GM19043 (cell line): ENCODE measurements at regions not wholly inside any gene's neighbourhood (a gene's known extent, or its start where the extent isn't known, plus 50 kb on each side); places are given as distances from the start of the nearest gene placed in this dataset.

Source experiments
- ATAC-seq: cut with Tn5 transposase; IDR thresholded peaks from one replicate; pipeline ENCODE4 v1.9.1; 2021; ENCODE audit warnings: low read depth; ENCODE audit not compliant: unreplicated experiment

- no peak for ATAC-seq
These were observed 462.2 kb upstream of the MKI67 start for GRCh38 chr10:128588402-128588801.

DNA sequence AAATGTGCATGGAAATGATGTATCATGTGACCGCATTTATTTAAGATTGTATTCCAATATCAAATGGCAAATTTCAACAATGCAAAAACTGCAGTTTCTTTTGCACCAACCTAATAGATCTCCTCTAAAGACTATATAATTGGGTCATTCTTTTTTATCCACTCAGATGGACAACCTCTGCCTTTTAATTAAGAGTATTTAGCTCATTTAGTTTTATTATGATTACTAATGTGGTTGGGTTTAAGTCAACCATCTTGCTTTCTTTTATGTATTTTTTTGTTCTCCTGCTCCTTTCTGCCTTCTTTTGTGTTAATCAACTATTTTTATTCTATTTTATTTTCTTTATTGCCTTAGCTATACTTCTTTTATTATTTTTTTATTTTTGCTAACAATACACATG is 468.5 kb upstream of the MKI67 start:
- ATAC-seq: no peak

- no peak for ATAC-seq
These were observed 470.7 kb upstream of the MKI67 start for GRCh38 chr10:128596906-128597305.

GRCh38 chr10:128599030-128599429 is 472.8 kb upstream of the MKI67 start:
- no peak for ATAC-seq

DNA sequence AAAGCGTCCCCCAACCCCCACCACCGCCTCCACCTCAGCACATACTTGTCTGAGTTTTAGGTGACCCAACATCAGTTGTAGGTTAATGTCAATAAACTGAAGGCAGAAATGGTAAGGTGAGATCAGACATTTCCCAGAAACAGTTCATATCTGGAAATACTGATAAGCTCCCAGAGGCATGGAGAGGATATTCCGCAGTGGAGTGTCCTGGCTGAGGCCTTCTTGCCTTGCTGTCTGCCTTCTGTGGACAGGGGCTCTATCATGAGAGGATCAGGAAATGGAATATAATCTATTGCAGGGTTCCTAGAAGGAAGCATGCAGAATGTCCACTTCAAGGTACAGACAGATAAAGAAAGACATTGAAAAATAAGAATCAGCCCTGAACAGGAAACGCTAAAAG is 473.3 kb upstream of the MKI67 start:
- no peak for ATAC-seq

- ATAC-seq: no peak
These were observed 476.0 kb upstream of the MKI67 start for GRCh38 chr10:128602183-128602582.

- no peak for ATAC-seq
These were observed 477.8 kb upstream of the MKI67 start for GRCh38 chr10:128604025-128604424.

GRCh38 chr10:128605180-128605579 is 479.0 kb upstream of the MKI67 start:
- no peak for ATAC-seq

GRCh38 chr10:128606055-128606454 is 479.8 kb upstream of the MKI67 start:
- ATAC-seq: no peak

- no peak for ATAC-seq
These were observed 482.6 kb upstream of the MKI67 start for GRCh38 chr10:128608791-128609190.

- no peak for ATAC-seq
These were observed 483.2 kb upstream of the MKI67 start for GRCh38 chr10:128609460-128609859.

DNA sequence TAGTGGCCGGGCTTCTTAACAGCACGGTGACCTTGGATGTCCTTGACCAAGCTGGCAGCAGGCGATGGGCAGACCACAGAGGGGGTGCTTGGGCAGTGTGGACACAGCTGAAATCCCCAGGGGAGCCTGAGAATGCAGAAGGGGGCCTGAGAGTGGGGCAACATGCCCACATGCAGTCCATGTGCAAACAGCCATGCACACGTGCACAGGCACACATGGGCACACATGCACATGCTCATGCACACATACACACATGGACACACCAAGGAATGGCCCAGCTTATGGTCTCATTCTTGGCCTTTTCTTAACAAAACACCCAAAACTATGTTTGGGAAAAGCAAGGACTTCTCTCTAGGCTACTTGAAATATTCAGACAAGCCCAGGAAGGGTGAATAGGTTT is 483.9 kb upstream of the MKI67 start:
- ATAC-seq: no peak

DNA sequence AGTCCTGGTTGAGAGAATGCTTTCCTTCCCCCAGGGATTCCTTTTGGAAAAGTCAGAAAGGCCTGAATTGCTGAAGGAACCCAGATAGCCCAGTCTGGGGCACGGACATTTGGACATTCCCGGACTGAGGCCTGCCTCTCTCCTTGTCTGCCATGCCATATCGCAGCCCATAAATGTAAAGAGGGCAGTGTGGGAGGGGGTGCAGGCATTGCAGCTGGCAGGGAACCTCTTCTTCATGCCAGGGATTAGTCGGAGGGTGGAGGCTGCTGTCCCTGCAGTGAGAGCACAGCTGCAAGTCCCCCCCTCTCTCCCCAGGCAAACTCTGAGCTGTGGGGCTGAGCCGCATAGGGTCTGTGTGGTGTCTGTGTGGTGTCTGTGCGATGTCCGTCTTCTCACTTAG is 486.0 kb upstream of the MKI67 start:
- ATAC-seq: no peak

- ATAC-seq: no peak
These were observed 486.4 kb upstream of the MKI67 start for GRCh38 chr10:128612631-128613030.

DNA sequence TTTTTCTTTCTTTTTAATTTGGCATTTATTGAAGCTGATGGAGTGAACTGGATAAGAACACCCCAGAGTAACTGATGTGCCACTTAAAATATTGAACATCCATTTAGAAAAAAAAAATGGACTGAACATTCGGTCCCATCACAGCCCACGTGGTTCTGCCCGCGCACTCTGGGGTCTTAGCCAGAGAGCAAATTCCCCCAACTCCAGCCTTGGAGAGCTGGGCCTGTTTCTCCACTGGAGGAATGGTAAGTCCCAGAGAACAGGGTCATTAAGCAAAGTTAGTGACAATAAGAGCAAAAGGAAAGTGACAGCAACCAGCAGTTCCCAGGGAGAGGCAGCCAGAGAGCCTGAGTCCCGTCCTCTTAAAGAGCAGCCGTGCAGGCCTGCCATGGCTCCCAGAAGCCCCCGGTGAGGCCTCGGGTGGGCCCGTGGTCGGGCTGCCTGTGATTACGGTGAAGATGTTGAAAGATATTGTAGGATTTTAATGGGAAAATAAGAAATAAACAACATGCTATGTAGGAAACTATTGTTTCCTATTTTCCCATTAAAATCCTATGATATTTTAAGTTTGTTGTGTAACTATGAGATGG is 487.9 kb upstream of the MKI67 start:
- no peak for ATAC-seq

GRCh38 chr10:128614802-128615553 is 488.8 kb upstream of the MKI67 start:
- no peak for ATAC-seq

DNA sequence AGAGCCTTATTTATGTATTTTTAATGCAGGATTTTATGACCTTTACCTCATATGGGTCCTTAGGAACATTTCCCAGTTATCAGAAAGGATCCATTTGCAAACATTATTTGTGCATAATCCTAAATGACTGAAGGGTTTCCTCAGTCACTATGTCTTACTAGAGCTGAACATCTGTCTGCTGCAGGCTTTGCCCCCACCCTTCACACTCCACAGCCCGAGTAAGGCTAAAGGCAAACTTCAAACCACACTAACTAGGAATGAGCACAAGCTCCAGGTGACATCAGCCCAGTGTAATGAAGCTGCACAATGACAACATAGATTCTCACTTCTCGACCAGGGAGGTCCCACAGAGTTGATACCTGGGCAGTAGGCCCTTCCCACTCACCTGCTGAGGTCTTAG is 491.3 kb upstream of the MKI67 start:
- ATAC-seq: no peak

DNA sequence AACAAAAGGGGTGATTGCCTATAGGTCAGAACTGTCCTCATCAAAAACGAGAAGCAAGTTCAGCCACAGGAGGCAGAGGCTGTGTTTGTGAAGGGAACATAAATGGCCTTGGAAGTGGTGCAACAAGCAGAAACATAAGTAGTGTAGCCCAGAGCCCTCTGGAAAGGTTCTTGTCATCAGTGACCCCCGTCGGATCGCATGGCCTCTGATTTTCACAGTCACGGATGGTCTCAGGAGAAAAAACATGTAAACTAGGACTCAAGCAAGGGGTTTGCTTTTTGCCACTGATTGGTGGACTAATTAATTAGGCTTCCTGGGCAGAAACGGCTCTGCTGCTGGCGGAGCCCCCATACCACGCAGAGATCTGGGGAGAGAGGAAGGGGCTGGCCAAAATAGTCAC is 496.5 kb upstream of the MKI67 start:
- no peak for ATAC-seq

GRCh38 chr10:128623776-128624175 is 497.6 kb upstream of the MKI67 start:
- no peak for ATAC-seq

- no peak for ATAC-seq
These were observed 498.7 kb upstream of the MKI67 start for GRCh38 chr10:128624656-128625530.

- ATAC-seq: no peak
These were observed 499.7 kb upstream of the MKI67 start for GRCh38 chr10:128625926-128626325.
